ENCODE measurements at regions not wholly inside any gene's neighbourhood (a gene's known extent, or its start where the extent isn't known, plus 50 kb on each side); places are given as distances from the start of the nearest gene placed in this dataset.

DNA sequence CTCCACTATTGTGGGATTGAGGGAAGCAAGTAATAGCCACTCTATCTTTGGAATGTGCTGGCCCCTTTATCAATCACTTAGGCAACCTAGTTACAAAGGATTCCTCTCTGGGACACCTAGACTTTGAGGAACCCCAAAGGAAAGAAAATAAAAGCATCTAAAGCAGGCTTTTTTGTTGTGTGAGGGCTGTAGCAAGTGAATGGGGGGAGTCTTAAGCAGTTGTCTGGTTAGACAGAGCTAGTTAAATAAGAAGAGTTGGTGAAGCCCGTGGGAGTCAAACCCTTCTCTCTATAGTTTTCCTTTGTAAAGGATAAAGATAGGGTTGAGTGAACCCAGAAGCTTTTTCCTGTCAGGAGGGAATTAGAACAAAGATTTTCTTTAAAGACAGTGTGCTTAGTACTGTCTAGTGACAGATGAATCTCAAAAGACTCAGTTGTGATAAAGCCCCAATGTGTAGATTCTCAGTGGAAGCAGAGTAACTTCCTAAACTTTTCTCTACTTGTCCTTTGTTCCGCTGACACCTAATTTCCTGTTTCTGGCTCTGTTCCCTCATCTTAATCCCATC, 63.3 kb downstream of the HDGFL1 start:
- peaks cover 16% of the 10 kb centered on the region for H3K4me1 Mint-ChIP-seq (ENCODE audit: unreplicated experiment)
- no peak overlapping the region for H3K27ac Mint-ChIP-seq (ENCODE audit: unreplicated experiment)
- no peaks in the 10 kb centered on the region for H3K36me3 Mint-ChIP-seq (ENCODE audit: unreplicated experiment)
- H3K27me3 Mint-ChIP-seq (ENCODE audit: unreplicated experiment), result no peaks in the 10 kb centered on the region
- no peak overlapping the region for H3K4me3 Mint-ChIP-seq (ENCODE audit: unreplicated experiment)
- no peak for DNase-seq (ENCODE audit: extremely low spot score, unreplicated experiment)
- TF ChIP-seq CTCF (IDR thresholded peaks at IDR 0.05), result no peak
- peaks cover 11% of the 10 kb centered on the region for H3K9me3 Mint-ChIP-seq (ENCODE audit: unreplicated experiment)

DNA sequence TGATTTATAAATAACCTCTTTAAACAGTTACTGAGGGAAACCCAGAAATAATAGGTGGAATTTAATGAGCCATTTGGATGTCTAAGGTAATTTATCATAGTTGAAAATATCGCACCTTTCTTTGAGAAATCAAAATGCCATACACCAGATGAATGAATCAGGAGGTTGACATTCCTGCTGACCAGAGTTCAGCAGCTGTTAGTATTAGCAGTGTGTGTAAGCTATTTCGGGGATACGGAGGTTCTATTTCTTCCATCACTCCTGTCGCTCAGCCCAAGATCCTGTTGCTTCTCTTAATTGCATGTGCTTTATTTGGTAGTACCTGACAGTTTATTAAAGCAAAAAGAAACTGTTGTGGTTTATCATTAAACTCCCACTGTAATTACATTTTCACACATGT, 67.1 kb downstream of the HDGFL1 start:
- Mint-ChIP-seq H3K36me3 (ENCODE audit: unreplicated experiment) (no peaks in the 10 kb centered on the region), H3K4me1 (ENCODE audit: unreplicated experiment) (peaks cover 8% of the 10 kb centered on the region), H3K27ac (ENCODE audit: unreplicated experiment) (no peak overlapping the region), H3K27me3 (ENCODE audit: unreplicated experiment) (no peaks in the 10 kb centered on the region), H3K9me3 (ENCODE audit: unreplicated experiment) (peaks cover 4% of the 10 kb centered on the region), H3K4me3 (ENCODE audit: unreplicated experiment) (no peak overlapping the region)
- no peak for TF ChIP-seq CTCF (IDR thresholded peaks at IDR 0.05)
- DNase-seq (ENCODE audit: extremely low spot score, unreplicated experiment), result no peak

GRCh38 chr6:22637782-22638181, 68.4 kb downstream of the HDGFL1 start:
- Mint-ChIP-seq H3K36me3 (ENCODE audit: unreplicated experiment) (no peaks in the 10 kb centered on the region), H3K4me3 (ENCODE audit: unreplicated experiment) (no peak overlapping the region), H3K27me3 (ENCODE audit: unreplicated experiment) (no peaks in the 10 kb centered on the region), H3K4me1 (ENCODE audit: unreplicated experiment) (peaks cover 9% of the 10 kb centered on the region), H3K9me3 (ENCODE audit: unreplicated experiment) (peaks cover 4% of the 10 kb centered on the region), H3K27ac (ENCODE audit: unreplicated experiment) (no peak overlapping the region)
- DNase-seq (ENCODE audit: extremely low spot score, unreplicated experiment), result no peak
- TF ChIP-seq CTCF (IDR thresholded peaks at IDR 0.05), result no peak

DNA sequence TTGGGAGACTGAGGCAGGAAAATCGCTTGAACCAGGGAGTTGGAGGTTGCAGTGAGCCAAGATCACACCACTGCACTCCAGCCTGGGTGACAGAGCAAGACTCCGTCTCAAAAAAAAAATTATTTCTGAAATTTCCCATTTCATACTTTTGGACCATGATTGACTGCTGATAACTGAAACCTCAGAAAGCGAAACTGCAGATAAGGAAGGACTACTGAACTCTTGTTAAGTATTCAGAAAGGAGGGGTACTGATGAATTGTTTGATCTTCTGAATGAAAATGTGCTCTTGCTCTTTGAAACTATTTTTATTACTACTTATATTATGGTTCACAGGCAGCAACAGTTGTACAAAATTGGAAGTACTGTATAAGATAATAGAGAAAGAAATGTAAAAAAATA, 69.0 kb downstream of the HDGFL1 start:
- Mint-ChIP-seq H3K9me3 (ENCODE audit: unreplicated experiment) (peaks cover 4% of the 10 kb centered on the region), H3K27ac (ENCODE audit: unreplicated experiment) (no peak overlapping the region), H3K4me1 (ENCODE audit: unreplicated experiment) (peaks cover 12% of the 10 kb centered on the region), H3K4me3 (ENCODE audit: unreplicated experiment) (no peak overlapping the region), H3K36me3 (ENCODE audit: unreplicated experiment) (no peaks in the 10 kb centered on the region), H3K27me3 (ENCODE audit: unreplicated experiment) (no peaks in the 10 kb centered on the region)
- no peak for DNase-seq (ENCODE audit: extremely low spot score, unreplicated experiment)
- TF ChIP-seq CTCF (IDR thresholded peaks at IDR 0.05), result no peak

- Mint-ChIP-seq H3K27ac (ENCODE audit: unreplicated experiment) (no peak overlapping the region), H3K27me3 (ENCODE audit: unreplicated experiment) (no peaks in the 10 kb centered on the region), H3K4me3 (ENCODE audit: unreplicated experiment) (no peak overlapping the region), H3K4me1 (ENCODE audit: unreplicated experiment) (peaks cover 12% of the 10 kb centered on the region), H3K36me3 (ENCODE audit: unreplicated experiment) (no peaks in the 10 kb centered on the region), H3K9me3 (ENCODE audit: unreplicated experiment) (peaks cover 3% of the 10 kb centered on the region)
- DNase-seq (ENCODE audit: extremely low spot score, unreplicated experiment), result no peak
- TF ChIP-seq CTCF (IDR thresholded peaks at IDR 0.05), result no peak
Observed at GRCh38 chr6:22642254-22642653, 72.9 kb downstream of the HDGFL1 start.

All from osteocyte (in vitro differentiated cells).